GM19395 (cell line): ENCODE measurements at regions not wholly inside any gene's neighbourhood (a gene's known extent, or its start where the extent isn't known, plus 50 kb on each side); places are given as distances from the start of the nearest gene placed in this dataset.

Experiments
- ATAC-seq: cut with Tn5 transposase; IDR thresholded peaks from one replicate; pipeline ENCODE4 v1.9.1; 2021; ENCODE audit warnings: mild to moderate bottlenecking, moderate library complexity; ENCODE audit not compliant: unreplicated experiment

DNA sequence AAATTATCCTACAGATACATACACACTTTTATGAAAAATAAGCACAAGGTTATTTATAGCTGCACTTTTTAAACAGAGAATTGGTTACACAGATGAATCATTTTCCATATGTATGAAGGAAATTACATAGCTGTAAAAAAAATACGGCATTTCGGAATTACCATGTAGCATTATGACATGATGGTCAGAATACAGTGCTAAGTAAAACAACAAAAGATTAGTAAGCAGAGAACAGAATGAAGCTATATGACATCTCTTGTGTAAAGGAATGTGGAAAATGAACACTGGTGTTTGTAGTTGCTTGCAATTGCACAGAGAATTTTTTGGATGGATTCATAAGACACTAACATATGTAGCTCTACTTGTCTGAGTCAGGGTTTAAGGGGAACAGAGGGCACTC lies 1222.0 kb upstream of the PRKX start:
- peak; percentile 46 for ATAC-seq

DNA sequence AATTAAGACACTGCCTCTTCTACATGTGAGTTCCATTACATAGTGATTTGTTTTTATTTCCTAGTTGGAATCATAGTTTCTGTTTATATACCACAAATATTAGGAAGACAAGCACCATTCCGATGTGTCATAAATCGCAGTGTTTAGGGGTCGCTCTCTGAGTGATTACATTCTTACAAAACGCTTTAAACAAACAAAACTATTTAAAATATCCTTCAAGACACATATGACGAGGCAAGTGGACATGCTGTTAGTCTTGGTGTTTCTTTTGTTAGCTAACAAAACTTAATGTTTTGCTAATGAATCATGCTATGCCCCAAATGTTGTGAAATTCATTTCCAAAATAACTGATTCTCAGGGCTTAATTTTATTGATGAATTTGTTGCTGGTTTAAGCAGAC lies 1219.3 kb upstream of the PRKX start:
- no peak for ATAC-seq

DNA sequence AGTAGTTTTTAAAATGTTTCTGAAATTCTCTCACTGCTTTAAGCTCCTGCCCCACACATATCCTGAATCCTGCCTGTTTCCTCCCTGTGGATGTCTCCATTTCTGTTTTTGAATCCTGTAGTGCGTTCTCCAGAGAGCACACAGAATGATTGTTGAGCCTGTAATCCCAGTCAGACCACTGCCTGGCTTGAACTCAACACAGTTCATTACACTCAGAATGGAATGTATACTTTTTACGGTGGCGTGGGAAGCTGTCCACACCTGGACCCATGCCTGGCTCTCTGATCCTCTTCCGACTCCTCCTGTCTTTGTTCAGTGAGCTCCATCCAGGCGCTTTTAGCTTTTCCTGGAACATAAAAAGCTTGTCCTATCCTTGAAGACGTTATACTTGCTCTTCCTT lies 1217.0 kb upstream of the PRKX start:
- no peak for ATAC-seq

DNA sequence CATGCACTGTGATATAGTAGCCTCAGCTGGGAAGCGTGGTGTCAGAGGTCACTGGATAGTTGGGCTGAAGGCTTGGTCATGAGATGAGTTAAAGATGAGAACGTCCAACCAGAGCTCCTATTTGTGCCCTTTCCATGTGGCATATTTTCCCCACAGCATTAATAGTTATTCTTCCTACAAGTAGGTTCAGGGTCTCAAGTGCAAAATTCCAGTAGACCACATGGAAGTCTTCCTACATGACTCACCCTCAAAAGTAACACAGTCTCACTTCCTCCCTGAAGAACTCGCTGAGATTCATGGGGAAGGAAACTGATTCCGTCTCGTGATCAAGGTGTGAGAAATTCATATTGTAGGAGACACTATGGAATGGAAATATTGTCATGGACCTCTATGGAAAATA lies 1212.5 kb upstream of the PRKX start:
- no peak for ATAC-seq

DNA sequence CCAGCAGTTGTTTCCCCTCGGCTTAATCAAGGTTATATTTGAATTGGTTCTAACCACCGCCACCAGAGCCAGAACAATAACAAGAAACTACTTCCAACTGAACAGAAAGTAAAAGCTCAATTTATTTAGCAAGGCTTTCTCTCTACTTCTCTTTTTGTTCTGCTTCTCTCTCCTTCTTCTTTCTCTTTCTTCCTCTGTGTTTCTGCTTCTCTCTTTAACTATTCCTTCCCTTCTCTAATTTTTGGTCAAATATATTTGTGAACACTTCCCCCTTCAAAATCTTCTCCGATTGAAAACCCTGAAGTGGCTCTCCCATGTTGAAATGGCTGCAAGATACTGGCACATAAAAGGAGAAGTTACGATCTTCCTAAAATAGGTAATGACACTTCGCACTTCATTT lies 1195.9 kb upstream of the PRKX start:
- ATAC-seq = no peak

DNA sequence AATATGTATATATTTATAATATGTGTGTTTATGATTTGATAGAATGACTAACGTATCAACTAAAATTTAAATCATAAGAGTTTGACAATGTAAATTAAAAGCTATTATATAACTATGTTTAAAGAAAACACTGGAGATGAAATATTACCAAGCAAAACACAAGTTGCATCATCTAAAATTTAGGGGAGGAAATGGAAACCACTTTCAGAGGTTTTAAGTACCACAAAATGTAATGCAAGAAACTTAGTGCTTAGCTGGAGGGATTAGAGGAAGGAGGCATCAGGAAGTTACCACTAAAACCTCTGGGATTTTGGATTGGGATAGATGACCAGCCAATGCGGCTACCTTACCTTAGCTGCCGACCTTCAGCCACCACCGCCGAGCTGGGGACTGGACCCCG lies 1192.1 kb upstream of the PRKX start:
- no peak for ATAC-seq

DNA sequence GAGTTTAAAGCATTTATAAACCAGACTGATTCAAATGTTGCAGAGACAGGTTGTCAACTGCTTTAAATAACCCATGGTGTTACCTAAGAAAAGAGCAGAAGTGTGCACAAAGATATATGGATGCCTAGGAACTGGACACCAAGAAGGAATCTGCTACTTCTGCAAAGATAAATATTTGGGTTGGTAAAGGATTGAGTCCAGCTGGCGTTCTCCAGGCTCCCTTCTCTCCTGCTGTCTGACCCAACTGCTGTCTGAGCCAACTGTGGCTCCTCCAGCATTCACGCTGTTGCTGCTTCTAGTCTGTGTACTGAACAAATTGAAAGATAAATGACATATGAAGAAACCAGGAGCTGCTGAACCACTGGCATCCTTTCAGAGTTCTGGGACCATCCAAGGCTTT lies 1167.8 kb upstream of the PRKX start:
- ATAC-seq = no peak

DNA sequence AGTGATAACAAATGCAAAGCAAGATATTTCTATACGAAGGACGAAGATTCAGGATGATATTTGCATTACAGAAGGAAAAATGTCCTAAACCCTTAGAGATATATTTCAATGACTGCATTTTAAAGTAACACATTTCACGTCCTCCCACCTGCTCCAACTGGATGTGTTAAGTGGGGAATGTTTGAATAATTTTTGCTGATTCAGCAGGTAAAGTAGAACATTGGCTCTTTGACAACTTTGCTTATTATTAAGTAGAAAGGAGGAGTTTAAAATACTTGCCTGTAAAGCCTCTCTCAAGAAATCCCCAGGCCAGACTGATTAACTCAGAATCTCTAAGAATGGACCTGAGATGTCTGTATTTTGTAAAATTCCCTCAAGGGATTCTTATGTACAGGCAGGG lies 1165.2 kb upstream of the PRKX start:
- no peak for ATAC-seq

DNA sequence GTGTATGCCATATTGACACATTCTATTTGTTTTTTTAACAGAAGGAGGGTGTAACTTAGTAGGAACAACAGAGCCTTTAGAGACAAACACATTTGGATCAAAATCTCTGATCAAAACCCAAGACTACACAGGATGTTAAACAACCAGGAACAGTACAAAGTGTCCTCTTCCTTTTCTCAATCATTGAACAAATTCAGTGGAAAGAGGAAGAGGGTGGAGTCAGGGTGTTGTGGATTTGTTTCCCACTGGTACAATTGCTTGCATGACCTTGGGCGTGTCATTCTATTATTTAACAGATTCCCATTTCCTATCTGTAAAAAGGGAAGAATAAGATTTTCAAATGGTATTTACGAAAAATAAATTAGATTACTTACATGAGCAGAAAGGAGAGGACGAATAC lies 1162.8 kb upstream of the PRKX start:
- no peak for ATAC-seq

DNA sequence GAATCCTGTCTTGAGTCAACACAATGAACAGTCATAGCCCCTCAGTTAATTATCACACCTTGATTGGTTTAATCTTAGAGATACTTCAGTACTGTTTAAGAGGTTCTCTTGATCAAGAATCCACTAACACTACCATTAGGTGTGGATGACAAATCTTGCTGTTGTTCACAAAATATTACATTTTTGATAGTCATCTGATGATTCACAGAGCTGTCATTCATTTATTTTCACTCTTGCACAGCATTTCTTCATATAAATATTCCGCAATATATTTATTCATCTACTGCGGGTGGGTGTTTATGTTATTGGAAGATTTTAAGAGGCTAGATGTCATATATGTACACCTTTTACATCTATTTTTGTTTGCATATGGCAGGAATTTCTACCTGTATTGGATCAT lies 1138.1 kb upstream of the PRKX start:
- no peak for ATAC-seq

DNA sequence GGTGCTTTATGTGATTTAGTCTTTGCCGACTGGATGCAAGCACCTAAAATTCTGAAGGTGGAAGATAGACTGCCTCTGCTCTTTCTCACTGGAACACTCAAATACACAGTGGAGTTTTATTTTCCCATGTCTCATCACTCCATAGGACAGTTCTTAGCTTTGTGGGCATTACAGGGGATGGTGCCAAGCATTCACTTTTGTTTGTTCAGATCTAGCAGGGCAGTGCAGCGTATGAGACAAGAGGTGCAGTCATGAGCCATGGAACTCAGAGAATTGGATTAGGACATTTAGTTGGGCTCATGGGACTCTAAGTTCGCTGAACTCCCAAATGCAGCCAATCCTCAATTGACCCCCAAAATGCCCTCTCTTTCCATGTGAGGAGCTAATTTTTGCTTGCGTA lies 1136.9 kb upstream of the PRKX start:
- no peak for ATAC-seq

DNA sequence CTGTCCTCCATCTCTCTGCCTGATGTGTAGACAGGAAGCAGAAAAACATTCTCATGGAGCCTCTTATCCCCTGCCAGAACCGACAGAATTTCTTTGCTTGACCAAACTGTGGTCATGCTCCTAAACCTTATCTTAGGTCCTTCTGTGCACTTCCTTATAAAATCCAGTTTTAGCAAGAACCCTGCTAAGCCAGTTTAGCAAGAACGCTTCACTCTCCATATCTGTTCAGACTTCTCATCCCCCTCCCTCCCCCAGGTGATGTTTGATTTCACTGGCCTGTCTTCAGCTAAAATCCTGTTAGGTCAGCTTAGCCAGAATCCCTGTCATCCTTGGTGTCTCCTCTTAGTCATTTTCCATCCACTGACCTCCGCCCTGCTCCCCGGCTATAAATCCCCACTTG lies 1130.9 kb upstream of the PRKX start:
- no peak for ATAC-seq

DNA sequence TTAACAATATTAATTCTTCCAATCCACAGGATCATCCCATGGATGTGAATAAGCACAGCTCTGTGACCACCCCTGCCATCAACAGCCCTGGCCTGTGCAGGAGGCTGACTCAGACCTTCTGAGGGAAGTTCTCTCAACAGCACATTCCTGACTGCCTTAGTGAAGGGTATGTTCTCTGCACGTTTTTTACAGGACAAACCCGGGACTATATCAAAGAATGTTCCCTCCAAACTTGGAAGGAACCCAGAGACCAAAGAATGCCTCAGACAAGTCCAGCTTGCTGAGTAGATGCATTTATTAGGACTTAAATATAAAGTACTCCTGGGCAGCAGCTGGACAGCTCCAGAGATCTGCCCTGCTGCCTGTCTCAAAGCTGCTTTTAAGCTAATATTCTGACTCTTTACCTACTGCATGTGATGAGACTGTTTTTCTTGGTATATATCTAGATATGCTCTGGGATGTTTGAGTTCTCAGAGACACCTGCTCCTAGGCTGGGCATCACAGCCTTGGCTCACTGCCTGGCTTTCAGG lies 1127.8 kb upstream of the PRKX start:
- ATAC-seq = no peak

DNA sequence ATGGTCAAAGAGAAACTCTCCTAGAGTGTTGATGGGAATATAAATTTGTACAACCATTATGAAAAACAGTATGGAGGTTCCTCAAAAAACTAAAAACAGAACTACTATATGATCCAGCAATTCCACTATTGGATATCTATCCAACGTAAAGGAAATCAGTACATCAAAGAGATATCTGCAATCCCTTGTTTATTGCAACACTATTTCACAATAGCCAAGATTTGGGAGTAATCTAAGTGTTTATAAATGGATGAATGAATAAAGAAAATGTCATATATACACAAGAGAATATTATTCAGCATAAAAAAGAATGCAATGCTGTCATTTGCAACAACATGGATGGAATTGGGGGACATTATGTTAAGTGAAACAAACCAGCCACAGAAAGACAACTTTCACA lies 1118.1 kb upstream of the PRKX start:
- no peak for ATAC-seq

DNA sequence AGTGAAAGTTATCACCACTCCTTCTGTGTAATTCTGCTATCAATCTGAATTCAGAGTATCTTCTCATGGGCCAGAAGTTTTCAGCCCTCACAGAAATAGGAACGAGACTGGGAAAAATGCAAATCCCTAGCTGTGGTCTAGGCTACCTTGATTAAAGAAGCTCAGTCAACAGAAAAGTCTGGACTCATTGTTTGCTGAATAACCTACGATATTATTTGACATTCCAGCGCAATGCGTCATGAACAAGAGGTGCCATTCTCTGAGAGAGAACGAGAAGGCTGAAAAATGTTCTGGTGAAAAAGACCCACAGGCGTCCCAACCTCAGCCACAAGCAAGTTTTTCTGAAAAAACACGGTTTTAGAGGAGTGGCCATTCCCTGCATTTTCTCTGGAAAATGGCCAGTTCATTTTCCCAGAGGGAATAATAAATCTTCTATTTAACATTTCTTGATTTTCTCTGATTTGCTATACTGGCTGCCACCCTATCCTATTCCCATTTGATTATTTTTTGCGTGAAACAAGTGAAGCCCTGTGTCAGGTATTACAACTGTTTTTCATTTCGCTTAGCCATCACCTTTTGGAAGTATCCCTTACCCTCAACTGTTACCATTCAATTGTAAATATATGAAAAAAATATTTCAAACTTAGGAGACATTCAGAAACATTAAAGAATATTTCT lies 1117.6 kb upstream of the PRKX start:
- no peak for ATAC-seq

DNA sequence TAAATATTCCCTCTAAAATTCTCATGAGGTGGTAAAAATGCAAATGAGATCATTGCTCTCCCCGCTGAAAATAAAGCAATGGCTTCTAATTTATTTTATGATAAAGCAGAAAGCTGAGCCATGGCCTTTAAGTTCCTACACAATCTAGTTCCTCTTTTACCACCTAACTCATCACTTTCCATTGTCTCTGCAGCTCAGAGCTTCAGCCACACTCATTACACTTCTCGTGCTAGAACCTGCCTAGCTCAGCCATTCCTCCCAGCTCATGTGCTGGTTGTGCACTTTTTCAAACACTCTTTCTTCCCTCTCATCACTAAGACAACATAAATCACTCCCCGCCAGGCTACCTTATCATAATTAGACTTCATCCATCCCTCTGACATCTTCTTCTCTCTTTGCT lies 1112.1 kb upstream of the PRKX start:
- no peak for ATAC-seq

DNA sequence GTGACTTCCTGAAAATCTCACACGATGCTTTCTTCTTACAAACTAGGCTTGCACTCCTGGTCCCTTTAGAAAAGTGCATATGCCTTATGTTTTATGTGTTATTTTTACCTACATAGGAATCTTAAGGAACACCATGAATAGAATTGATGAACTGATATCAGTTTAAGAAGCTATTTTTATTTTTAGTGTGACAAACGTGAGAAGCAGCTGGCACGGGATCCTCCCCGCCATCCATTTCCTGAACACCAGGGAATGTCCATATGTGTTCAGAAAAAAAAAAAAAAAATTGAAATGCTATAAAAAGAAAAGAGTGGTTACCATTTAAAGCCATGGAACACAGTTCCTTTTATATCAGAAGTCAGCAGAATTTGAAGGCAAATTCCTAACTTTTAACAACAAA lies 1096.1 kb upstream of the PRKX start:
- no peak for ATAC-seq

DNA sequence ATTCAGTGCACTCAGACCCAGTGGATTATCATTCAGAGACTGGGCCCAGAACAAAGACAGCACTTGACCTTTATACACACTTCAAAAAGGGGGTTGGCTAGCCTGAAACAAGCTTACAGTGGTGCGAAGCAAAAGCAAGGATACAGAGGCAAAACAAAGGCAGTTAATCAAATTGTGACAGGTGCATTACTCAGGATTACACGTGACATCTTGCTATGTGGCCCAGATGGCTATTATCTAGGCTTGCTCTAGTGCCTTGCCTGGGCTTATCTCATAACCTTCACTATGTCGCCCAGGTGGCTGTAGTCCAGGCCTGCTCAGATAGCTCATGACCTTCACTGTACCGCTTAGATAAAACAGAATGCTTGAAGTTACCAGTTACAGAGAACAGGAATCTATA lies 1092.1 kb upstream of the PRKX start:
- ATAC-seq = no peak

DNA sequence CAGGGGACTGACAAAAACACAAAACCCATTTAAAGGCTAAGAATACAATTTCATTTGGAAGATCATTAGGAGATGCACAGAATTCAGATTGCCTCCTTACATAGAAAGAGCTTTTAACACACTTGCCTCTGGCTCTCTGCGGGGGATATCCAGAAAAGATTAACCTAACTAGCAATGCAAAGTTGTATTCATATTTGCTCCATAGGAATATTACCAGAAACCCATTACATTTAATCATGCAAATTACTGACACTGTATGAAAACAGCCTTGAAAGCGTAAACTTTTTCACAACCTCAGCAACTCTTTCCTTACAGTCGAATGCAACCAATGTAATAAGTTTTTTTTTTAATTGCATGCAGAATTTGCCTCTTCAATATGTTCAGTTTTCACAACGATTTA lies 1087.3 kb upstream of the PRKX start:
- no peak for ATAC-seq

DNA sequence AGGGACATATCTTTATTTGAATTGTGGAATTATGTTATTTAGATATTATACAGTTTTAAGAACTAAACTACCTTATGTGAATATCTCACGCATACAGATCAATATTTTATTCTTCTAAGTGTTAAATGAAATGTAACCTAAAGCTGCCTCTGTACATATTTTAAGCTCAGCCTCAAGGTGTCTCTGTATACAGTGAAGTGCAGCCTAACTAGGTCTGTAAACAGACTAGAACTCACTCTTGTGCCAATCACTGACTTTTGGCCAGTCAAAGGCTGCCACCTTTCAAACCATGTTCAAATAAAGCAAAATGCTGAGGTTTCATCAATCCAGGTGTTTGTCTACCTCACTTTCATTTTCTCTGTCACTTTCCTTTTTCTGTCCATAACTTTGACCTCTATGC lies 1074.5 kb upstream of the PRKX start:
- no peak for ATAC-seq

DNA sequence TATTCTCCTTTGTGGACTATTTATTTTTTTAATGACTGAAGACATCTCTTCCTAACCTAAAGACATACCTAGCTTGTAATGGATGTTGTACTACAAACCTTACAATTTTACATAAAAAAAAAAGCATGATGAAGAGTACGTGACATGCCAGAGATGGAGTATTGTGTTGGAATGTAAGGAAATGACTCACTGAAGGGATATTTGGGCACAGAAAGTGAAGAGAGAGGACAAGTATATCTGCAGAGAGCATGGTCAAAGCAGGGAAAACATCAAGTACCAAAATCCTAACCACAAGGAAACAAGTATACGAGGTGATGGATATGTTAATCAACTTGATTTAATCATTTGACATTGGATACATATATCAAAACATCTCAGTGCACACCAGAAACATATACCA lies 1051.4 kb upstream of the PRKX start:
- ATAC-seq = no peak

DNA sequence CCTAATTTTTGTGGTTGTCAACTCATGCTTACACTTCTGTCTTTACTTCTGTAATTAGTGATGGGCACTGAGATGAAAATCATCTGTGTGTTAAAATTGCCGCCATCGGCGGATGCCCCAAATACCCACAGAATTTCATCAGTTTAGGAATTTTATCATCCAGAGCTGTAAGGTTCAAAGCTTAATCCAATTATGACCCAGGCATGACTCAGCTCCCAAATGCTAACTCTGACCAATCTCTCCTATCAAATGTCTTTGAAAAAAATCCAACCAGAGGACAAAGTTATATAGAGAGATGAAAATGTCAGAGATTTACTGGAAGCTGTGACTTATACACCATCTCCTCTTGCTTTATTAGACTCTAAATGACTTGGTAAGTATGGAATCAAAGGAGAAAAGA lies 1048.7 kb upstream of the PRKX start:
- no peak for ATAC-seq

DNA sequence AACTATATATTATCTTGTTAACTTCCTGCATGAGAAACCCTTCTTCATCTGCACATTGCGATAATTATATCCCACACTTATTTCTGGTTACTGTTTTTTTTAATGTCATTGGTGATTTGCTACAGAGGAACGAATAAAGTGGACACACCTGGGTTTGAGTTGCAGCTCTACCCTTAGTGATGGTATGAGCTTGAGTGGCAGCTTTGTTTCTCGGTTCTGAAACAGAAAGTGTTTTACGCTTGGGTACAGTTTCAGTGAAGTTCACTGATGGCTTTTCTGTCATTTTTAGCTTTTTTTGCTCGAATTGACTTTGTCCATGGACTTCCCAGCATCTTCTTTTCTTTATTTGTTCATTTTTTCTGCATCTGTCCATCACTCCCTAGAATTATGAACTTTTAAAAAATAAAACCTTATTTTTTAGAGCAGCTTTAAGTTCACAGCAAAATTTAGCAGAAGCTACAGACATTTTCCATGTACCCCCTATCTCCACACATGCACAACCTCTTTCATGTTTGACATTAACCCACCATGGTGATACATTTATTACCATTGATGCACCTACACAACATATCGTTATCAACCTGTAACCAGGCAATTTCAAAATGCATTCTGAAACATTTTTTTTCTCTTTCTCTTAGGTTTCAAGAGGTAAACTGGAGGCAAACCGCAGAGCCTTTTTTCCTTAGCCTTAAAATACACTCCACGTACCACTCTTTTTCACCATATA lies 1041.6 kb upstream of the PRKX start:
- peak; percentile 95 for ATAC-seq
